ENCODE measurements at regions not wholly inside any gene's neighbourhood (a gene's known extent, or its start where the extent isn't known, plus 50 kb on each side); places are given as distances from the start of the nearest gene placed in this dataset.

DNA sequence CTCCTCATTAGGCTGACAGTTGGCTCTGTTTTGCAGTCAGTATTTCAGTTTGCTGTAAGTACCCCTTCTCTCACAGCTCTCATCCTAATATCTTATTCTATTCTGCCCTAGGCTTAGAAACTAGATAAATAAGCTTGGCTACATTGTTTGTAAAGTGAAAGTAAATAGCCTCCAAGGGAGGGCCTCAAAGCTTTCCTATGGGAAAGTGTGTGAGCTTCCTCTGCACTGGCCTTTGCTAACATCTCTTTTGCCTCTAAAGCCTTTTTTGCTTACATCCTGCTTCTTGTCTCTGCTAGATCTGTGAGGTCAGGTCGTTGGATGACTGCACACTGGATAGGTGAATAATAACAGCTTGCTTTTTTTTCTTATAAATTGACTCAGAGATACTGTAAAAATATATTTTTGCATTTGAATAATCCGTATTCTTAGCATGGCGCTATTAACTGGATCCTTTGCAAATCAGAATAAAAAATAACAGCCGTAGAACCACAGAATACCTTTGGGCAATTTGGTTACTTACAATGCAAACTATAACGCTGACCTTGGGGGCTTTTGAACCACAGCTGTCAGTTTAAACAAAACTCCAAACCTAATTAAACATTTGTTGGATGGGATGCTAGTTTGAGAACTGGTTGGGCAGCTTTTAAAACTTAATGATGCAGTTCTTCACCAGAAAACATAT is 55.1 kb downstream of the TTC6 start:
- H3K9me3 ChIP-seq, result no peaks in the 10 kb centered on the region
- no peak overlapping the region for H3K27ac ChIP-seq
- 52% methylated on average over 5 of the region's 5 CpGs for WGBS
- H3K36me3 ChIP-seq, result no peaks in the 10 kb centered on the region
- no peak overlapping the region for H3K4me3 ChIP-seq
- no peak for DNase-seq (ENCODE audit: low spot score in 2 of 2)
- no peaks in the 10 kb centered on the region for H3K4me1 ChIP-seq
- no peaks in the 10 kb centered on the region for H3K27me3 ChIP-seq
- no peak for TF ChIP-seq POLR2A (IDR thresholded peaks at IDR 0.05)
- no peak for TF ChIP-seq POLR2AphosphoS5 (IDR thresholded peaks at IDR 0.05)
- TF ChIP-seq EP300 (IDR thresholded peaks at IDR 0.05), result no peak
- TF ChIP-seq, protein P1, sequence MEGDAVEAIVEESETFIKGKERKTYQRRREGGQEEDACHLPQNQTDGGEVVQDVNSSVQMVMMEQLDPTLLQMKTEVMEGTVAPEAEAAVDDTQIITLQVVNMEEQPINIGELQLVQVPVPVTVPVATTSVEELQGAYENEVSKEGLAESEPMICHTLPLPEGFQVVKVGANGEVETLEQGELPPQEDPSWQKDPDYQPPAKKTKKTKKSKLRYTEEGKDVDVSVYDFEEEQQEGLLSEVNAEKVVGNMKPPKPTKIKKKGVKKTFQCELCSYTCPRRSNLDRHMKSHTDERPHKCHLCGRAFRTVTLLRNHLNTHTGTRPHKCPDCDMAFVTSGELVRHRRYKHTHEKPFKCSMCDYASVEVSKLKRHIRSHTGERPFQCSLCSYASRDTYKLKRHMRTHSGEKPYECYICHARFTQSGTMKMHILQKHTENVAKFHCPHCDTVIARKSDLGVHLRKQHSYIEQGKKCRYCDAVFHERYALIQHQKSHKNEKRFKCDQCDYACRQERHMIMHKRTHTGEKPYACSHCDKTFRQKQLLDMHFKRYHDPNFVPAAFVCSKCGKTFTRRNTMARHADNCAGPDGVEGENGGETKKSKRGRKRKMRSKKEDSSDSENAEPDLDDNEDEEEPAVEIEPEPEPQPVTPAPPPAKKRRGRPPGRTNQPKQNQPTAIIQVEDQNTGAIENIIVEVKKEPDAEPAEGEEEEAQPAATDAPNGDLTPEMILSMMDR (IDR thresholded peaks at IDR 0.05), result no peak

DNA sequence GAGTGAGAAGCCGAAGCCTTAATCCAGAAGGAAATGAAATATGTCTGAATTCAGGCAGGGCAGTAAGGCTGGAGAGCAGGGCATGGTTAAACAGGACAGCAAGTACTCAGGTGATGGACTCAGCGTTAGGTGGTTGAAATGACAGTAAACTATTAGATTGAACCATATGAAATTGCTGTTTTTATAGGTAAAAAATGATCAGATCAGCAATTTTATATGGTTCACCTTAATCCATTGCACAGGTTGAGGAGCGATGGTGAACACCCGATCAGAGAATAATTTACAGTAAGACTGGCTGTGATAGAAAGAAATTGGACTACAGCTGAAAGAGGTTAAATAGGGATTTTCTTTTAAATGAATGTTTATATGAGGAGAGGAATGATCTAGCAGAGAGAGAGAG is 56.6 kb downstream of the TTC6 start:
- Histone ChIP-seq H3K9me3 (no peaks in the 10 kb centered on the region), H3K27ac (no peak overlapping the region), H3K27me3 (no peaks in the 10 kb centered on the region), H3K4me3 (no peak overlapping the region), H3K4me1 (no peaks in the 10 kb centered on the region), H3K36me3 (no peaks in the 10 kb centered on the region)
- WGBS, result 90% methylated on average over 4 of the region's 4 CpGs
- no peak for TF ChIP-seq POLR2AphosphoS5 (IDR thresholded peaks at IDR 0.05)
- no peak for TF ChIP-seq EP300 (IDR thresholded peaks at IDR 0.05)
- TF ChIP-seq POLR2A (IDR thresholded peaks at IDR 0.05), result no peak
- TF ChIP-seq, protein P1 (IDR thresholded peaks at IDR 0.05), result no peak
- DNase-seq (ENCODE audit: low spot score in 2 of 2), result no peak

DNA sequence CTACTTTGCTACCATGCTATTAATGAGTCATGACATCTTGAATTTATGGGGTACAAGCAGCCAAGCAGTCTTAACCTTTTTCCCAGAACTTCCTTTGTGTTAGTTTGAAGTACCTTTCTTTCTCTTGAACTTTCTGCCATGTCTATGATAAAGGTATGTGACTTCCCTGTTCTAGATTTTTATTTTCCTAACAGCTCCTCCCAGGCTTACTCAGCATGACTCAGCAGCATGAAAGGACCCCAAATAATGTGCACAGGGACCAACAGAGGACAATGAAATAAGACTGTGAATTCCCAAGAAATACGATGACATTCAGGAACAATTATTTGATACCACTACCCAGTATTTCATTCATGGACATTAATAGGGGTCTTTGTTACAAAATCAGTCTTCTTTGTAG is 60.0 kb downstream of the TTC6 start:
- peaks cover 5% of the 10 kb centered on the region for H3K9me3 ChIP-seq
- DNase-seq (ENCODE audit: low spot score in 2 of 2), result no peak
- no peak for TF ChIP-seq EP300 (IDR thresholded peaks at IDR 0.05)
- TF ChIP-seq, protein P1 (IDR thresholded peaks at IDR 0.05), result no peak
- TF ChIP-seq POLR2A (IDR thresholded peaks at IDR 0.05), result no peak
- TF ChIP-seq POLR2AphosphoS5 (IDR thresholded peaks at IDR 0.05), result no peak
- H3K36me3 ChIP-seq, result no peaks in the 10 kb centered on the region
- H3K4me3 ChIP-seq, result no peak overlapping the region
- no peaks in the 10 kb centered on the region for H3K4me1 ChIP-seq
- H3K27me3 ChIP-seq, result no peaks in the 10 kb centered on the region
- 91% methylated on average over 1 of the region's 1 CpG for WGBS
- no peak overlapping the region for H3K27ac ChIP-seq

DNA sequence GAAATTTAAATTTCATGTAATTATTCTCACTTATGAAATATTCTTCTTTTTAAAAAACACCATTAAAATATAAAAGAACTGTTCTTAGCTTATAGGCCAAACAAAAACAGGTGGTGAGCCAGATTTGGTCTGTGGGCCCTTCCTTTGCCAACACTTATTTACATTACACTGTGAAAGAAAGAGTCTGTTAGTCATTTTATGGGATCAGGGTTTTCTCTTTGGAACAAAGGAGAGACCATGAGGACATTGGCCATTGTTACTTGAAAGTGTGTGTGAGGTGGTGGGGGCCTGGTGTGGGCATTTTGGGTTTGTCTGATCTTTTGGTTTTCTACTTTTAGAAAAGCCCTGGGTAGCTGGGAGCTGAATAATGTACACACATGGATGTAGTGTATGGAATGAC is 62.7 kb downstream of the TTC6 start:
- peaks cover 5% of the 10 kb centered on the region for H3K9me3 ChIP-seq

DNA sequence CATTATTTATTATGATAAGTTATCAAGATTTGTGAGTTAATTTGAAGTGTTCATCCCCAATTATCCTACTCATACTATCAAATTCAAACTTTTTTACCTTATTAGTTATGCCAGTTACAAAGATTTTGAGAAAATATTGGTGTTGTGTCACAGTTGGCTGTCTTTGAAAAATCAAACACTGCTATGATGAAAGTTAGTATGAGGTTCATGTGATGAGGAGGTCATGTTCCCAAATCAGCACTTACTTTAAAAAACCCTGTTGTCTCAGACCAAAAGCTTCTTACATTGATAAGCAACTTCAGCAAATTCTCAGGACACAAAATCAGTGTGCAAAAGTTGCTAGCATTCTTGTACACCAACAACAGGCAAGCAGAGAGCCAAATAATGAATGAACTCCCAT is 68.1 kb downstream of the TTC6 start:
- H3K9me3 ChIP-seq, result peaks cover 5% of the 10 kb centered on the region
- TF ChIP-seq, protein P1 (IDR thresholded peaks at IDR 0.05), result no peak
- TF ChIP-seq POLR2A (IDR thresholded peaks at IDR 0.05) (no peak), EP300 (IDR thresholded peaks at IDR 0.05) (no peak), POLR2AphosphoS5 (IDR thresholded peaks at IDR 0.05) (no peak)
- no peaks in the 10 kb centered on the region for H3K36me3 ChIP-seq
- H3K27ac ChIP-seq, result no peak overlapping the region
- no peaks in the 10 kb centered on the region for H3K4me1 ChIP-seq
- no peak overlapping the region for H3K4me3 ChIP-seq
- H3K27me3 ChIP-seq, result no peaks in the 10 kb centered on the region
- DNase-seq (ENCODE audit: low spot score in 2 of 2), result no peak

More for the DNA sequence above, 62.7 kb downstream of the TTC6 start:
- Histone ChIP-seq H3K4me1 (no peaks in the 10 kb centered on the region), H3K4me3 (no peak overlapping the region), H3K27me3 (no peaks in the 10 kb centered on the region), H3K36me3 (no peaks in the 10 kb centered on the region), H3K27ac (no peak overlapping the region)
- TF ChIP-seq, protein P1 (IDR thresholded peaks at IDR 0.05), result no peak
- TF ChIP-seq POLR2AphosphoS5 (IDR thresholded peaks at IDR 0.05), result no peak
- TF ChIP-seq EP300 (IDR thresholded peaks at IDR 0.05), result no peak
- no peak for TF ChIP-seq POLR2A (IDR thresholded peaks at IDR 0.05)
- DNase-seq (ENCODE audit: low spot score in 2 of 2), result no peak
